ENCODE measurements at regions not wholly inside any gene's neighbourhood (a gene's known extent, or its start where the extent isn't known, plus 50 kb on each side); places are given as distances from the start of the nearest gene placed in this dataset.
"Not testable (repeated sequence)": the region's sequence is repeated elsewhere in the genome, so short reads cannot be mapped to it uniquely, and the experiment has no call there.

DNA sequence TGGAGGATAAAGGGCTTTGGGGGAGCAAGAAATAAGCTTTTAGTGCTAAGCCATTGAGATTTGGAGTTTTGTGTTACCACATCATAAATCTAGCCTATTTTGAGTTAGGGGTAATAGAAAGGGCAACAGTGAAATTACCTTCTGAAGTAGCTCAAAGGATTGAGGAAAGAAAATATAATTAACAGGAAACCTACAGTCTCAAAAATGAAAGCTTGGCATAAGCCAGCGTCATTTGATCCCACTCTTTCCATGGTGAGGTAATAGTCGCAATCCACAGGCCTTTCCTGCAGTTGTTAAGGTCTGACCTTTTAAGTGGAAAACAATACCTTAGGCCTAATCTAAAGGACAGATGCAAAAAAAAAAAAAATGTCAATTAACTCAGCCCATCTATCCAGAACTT, 182.7 kb downstream of the UXS1 start:
- intact Hi-C loops (cut with DNase I), result no loop called here
- DNase-seq (ENCODE audit: low spot score), result no peak

DNA sequence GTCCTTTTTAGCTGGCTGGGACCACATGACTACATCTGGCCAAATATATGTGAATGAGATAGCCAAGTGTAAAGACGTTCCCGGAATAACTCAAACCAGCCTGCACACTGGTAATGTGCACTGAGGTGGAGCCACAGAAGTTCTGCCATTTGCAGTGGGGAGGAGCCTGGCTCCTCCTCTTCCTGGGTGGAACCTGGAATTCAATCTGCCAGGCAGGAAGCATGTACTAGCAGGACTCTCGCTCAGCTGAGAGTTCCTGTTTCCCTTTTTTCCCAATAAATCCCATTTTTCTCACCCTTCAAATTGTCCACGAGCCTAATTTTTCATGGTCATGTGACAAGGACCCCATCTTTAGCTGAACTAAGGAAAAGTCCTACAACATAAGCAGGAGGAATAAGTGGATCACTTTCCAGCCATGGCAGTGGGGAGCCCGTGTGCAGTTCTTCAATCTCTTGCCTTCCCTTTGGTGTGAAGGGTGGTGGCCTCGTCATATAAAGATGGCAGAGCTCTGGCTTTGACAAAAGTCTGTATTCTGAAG, 183.2 kb downstream of the UXS1 start:
- intact Hi-C loops (cut with DNase I), result no loop called here
- DNase-seq (ENCODE audit: low spot score), result no peak

DNA sequence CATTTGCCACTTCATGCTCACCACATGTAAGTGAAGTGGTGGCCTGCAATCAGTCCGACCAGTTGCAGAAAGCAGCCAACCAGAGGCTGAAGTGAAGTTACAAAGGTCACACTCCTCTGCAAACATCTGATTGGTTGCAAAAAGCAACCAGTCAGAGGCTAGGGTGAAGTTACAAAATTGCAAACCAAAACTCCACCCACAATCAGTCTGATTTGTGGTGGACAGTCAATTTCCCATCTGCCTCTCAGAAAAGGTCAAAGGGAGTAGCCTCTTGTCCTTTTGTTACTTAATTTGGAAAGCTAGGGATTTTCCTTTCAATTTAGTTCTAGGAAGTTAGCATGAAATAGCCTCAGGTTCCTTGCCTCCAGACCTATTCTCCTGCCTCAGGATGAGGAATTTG, 185.0 kb downstream of the UXS1 start:
- intact Hi-C loops (cut with DNase I), result no loop called here

DNA sequence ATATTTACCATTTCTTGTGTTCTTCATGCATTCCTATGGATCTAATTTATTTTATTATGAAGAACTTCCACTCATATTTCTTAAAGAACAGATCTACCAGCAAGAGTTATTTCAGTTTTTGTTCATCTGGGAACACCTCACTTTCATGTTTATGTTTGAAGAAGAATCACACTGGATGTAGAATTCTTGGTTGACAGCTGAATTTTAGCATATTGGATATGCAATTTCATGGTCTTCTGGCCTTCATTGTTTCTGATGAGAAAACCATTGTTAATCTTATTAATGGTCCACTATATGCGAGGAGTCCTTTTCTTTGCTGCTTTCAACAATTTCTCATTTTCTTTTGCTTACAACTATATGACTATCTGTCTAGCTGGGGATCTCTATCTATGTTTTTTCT, 189.2 kb downstream of the UXS1 start:
- DNase-seq (ENCODE audit: low spot score), result no peak
- intact Hi-C loops (cut with DNase I), result no loop called here

More for the DNA sequence above, 185.0 kb downstream of the UXS1 start:
- no peak for DNase-seq (ENCODE audit: low spot score)

DNA sequence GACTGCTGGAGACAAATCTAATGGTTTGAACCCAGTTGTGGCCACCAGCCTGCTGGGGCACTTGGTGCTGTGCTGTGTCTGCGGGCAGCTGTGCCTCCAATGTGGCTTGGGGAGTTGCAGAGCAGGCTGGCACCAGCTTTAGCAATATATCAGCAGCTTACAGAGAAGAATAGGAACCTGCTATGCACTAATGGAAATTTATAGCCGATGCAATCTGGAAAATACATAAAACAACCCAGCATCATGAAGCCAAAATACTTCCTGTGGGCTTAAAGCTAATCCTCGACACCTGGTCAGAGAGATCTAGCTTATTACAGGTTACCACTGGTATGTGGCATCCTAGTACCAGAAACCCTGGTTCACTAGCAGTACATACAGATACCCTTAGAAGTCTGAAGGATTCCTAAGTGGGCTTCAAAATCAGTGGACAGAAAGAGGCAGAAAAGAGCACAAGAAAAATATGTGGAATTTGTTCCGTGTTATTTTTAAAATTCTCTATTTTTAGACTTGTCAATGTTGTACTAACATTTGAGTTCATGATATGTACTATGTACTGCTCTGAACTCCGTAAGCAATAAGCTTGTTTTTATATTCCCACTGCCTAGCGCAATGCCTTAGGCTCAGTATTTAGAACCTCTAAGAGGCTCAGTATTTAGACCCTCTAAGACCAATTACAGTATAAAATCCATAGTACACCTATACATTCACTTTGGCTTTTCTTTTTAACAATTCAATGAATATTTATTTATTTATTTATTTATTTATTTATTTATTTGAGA, 194.7 kb downstream of the UXS1 start:
- no peak for DNase-seq (ENCODE audit: low spot score)
- intact Hi-C loops (cut with DNase I), result no loop called here

DNA sequence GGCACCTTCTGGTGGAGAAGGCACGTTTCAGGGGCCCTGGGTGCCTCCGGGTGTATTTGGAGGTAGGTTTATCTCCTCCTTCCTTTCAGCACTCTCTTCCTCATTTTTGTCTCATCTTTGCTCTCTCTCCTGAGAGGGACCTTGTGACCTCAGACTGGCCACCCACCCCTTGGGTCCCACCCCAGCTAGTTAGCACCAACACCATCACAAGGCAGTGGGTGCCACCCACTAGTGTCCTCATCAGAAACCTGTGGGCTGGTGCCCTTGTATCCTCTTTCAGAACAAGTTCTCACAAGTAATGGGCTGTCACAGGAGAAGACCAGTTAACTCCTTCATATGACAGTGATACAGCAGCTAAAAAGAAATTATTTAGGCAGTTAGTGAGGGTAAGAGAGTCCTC, 196.4 kb downstream of the UXS1 start:
- intact Hi-C loops (cut with DNase I), result no loop called here
- no peak for DNase-seq (ENCODE audit: low spot score)

DNA sequence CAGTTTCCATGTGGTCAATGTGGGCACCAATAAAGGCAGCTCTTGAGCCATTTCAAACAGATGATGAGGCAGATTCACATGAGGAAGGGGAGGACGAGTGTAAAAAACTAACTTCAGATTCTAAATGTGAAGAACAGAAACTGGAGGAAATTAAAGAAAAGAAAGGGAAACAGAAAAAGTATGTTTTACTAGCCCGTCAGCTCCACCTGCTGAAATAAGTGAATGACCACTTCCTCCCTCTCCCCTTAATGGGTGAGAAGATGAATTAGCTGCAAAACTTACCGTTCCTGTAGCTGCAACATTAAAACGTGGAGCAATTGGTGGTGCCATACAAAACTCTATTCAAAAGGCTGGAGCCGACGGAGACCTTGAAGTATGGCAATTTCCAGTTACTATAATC, 203.5 kb downstream of the UXS1 start:
- DNase-seq (ENCODE audit: low spot score), result no peak
- intact Hi-C loops (cut with DNase I), result no loop called here

DNA sequence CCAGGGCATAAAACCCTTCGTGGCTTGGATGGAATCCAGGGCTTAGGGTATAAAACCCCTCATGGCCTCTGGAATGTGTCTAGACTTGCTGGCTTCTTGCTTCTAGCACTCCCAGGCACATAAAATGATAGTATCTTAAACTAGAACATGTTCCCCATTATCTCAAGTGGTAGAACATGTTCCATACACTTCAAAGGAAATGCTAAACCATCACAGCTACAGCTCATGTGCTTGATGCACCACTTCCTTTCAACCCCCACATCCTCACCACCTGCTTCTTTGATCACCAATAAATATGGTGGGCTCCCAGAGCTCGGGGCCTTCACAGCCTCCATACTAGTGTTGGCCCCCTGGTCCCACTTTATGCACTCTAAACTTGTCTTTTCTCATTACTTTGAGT, 204.3 kb downstream of the UXS1 start:
- intact Hi-C loops (cut with DNase I); DNase-seq (ENCODE audit: low spot score): not testable (repeated sequence)

DNA sequence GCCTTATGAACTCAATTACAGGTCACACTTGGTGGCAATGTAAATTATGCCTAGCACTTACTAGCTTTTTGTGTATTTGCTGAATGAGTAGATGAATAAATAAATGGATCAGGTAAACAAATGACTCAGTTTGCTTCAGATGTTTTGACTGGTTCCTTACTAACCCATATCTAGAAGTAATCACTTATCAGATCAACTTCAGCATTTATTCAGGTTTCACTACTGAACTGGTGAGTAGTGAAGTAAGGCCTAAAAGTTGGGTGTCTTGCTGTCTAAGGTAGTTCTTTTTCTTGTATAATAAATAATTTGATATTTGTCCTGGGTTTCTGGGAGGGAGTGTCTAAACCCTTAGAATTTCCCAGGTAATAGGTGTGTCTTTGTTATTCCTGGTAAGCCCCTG, 205.0 kb downstream of the UXS1 start:
- intact Hi-C loops (cut with DNase I), result no loop called here
- no peak for DNase-seq (ENCODE audit: low spot score)

DNA sequence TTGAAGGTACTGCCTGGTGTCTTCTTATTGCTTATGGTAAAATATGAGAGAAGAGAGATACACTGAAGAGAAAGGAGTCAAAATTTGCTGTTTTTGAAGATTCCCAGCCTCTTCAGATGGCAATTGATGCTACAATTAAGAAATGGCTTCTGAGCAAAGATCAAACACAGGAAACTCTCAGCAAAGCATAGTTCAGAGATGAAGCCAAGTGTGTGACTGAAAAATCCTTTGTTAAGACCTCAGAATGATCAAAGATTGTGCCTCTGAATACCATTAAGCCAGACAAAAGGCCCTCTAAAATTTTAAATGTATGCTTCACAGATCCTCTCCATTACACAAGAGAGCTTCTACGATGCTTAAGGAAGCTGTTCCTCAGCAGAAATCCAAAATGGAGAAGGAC, 216.3 kb downstream of the UXS1 start:
- DNase-seq (ENCODE audit: low spot score), result no peak
- intact Hi-C loops (cut with DNase I), result no loop called here

DNA sequence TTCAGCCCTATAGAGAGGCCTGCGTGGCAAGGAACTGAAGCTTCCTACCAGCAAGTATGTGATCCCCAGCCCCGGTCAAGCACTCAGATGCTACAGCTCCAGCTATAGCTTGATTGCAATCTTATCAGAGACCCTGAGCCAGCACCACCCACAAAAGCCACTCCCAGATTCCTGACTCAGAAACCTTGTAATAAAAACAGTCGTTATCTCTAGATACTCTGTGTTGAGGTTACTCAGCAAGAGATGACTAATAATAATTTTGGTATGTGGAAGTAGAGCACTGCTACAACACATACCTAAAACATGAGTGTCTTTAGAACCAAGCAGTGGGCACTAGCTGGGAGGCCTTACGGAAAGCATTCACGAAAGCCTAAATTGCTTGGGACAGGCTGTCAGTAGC, 216.9 kb downstream of the UXS1 start:
- no peak for DNase-seq (ENCODE audit: low spot score)
- intact Hi-C loops (cut with DNase I), result no loop called here

DNA sequence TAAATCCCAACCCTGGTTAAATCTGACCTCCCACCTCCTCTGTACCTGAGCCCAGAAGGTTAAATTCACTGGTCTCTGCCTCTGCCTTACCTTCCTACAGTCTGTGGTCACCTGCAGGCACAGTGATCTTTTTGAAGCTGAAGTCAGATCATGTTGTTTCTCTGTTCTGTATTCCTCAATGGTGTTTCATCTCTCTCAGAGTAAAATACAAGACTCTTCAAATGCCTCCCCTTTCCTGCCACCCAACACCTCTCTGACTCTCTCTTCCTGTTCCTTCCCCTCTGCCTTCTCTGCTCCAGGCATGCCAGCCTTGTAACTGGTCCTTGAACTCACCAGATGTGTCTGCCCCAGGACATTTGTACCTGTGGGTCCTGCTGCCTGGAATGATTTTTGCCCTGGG, 219.3 kb downstream of the UXS1 start:
- intact Hi-C loops (cut with DNase I), result no loop called here
- DNase-seq (ENCODE audit: low spot score), result no peak

DNA sequence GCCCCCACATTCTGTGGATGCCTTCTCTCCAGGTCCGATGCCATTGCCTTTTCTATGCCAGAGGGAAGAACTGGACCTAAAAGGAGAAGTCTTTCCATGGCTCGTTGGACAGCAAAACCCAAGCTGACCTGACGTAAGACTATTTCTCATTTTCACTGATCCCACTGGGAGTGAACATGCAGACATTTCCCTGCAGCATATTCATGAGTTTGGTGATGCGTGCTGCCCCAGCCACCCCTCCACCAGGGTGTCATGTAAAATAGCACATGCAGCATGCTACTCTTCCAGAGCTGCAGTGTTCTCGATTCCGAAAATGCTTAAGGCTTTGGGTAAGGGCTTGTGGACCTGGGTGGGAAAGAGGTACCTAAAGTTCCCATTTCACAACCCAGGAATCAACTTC, 221.2 kb downstream of the UXS1 start:
- intact Hi-C loops (cut with DNase I), result no loop called here
- DNase-seq (ENCODE audit: low spot score), result no peak

DNA sequence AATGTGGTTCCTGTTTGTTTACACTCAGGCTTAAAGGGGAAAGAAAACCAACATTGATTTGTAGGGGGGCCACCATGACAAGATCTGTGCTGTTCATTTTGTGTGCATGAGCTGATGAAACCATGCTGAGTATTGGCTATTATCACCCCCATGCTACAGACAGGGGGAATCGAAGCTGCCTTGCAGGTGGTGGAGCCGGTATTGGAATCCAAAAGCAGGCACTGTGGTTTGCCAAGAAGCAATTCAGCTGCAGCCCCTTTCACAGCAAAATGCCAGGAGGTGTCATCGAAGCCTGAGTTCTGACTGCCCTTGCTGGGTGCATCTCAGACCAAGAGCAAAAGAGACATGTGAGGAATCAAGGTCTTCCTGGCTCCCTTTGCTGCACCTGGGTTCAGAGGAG, 221.9 kb downstream of the UXS1 start:
- intact Hi-C loops (cut with DNase I), result no loop called here

DNA sequence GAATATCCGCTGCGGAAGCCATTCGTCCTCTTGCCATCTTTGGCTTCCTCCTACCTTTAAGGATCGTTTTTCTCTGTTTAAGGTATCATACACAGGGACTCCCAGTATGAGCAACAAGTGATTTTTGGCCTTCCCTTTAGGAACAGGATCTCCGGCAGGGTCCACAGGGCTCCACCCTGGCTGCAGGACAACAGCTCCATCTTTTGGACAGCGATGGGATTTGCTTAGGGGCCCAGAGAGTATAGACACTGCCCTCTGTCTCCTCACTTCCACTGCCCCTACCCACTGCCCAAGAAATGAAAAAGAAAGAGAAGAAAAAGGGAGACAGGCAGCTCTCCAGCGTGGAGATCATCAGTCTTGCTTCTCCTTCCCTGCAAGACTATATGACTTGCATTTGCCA, 224.5 kb downstream of the UXS1 start:
- intact Hi-C loops (cut with DNase I), result no loop called here
- DNase-seq (ENCODE audit: low spot score), result no peak

More for the DNA sequence above, 221.9 kb downstream of the UXS1 start:
- DNase-seq (ENCODE audit: low spot score), result no peak

DNA sequence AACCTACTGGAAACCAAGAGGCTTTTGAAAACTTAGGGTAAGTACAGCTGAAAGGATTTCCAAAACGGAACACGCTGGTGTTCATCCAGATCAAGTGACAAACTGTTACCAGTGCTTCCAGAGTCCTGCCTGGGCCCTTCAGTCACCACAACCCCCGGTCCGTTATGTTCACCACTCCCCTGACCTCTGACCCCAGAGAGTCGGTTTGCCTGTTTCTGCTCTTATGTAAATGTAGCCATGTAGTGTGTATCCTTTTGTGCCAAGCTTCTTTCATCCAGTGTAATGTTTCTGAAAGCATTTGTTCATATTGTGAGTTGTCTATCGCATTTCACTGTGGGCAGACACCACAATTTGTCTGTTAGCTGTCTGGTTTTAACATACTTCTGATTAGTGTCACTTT, 217.5 kb downstream of the NCK2 start:
- no peak for DNase-seq (ENCODE audit: low spot score)
- intact Hi-C loops (cut with DNase I), result no loop called here

DNA sequence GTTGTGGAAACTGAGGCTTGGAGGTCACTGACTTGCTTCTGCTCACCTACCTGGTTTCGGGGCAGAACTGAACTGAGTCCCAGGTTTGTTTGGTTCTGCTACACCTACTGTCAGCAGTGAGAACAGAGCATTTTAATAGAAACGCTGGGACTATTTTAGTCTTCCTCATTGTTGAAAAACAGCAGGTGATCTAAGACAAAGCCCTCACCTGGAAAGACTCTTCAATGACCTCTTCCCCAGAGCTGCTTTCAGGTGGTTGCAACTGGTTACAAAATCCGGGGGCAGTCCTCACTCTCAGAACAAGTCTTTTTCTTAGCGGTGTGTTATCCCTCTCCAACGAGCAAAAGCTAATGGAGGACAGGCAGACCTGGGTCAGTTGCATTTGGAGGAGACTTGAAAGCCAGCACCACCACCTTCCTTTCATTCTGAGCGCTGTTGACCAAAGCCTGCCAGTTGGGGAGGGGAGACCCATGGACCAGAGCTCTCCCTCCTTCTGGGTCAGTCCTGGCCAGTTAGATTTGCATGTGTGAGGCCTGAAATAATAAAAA, 217.0 kb downstream of the NCK2 start:
- intact Hi-C loops (cut with DNase I), result no loop called here

DNA sequence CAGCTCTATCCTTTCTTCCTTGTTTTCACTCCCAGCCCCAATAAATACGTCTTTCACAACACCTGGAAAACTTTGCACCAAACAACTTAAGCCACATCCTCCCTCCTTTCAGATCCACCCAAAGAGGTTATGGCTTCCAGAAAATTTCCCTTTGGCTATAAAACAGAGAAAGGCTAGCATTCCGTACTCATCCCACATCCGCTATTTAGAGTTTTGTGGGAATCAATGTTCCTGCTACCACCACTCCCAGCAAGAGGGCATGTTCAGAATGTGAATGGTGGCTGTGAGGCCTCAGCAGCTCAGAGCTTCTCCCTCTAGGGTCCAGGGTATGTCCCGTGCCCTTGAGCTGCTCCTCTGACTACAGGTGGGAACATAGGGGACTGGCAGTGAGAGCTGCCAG, 214.6 kb downstream of the NCK2 start:
- intact Hi-C loops (cut with DNase I), result no loop called here
- no peak for DNase-seq (ENCODE audit: low spot score)

More for the DNA sequence above, 217.0 kb downstream of the NCK2 start:
- no peak for DNase-seq (ENCODE audit: low spot score)

DNA sequence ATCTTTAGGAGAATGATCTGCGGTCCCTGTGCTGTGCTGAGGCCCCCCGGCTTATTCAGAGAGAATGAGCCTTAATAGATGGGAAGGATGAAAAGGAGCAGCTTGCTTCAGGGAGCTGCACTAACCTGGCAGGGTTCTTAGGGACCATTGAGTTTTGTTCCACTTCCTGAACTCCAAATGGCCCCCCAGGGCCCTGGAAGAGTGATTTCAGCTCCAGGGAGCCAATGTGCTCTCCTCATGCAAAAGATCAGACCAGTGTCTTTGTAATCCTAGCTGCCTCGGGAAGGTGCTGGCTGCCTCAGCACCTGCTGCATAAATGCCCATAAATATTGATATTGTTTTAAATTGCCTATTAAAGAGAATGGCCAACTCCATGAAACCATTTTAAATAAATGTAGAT, 210.2 kb downstream of the NCK2 start:
- no peak for DNase-seq (ENCODE audit: low spot score)
- intact Hi-C loops (cut with DNase I), result no loop called here

DNA sequence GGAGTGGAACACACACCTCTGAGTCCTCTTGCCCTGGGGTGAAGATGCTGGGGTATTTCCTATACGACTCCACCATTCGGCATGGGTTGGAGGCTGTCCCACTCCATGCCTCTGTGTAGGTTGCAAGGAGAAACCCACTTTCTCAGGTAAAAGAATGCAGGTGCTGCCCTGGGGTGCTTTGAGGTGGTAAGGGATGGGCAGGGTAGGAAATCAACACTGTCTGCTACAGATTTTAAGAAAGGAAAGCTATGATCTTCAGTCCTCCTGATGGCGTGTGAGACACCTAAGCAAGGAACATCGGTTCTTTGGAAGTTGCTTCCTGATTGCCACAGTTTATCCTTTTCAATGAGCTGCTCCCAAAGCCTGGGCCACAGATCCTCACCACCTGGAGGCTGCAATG, 209.2 kb downstream of the NCK2 start:
- no peak for DNase-seq (ENCODE audit: low spot score)
- intact Hi-C loops (cut with DNase I), result no loop called here

DNA sequence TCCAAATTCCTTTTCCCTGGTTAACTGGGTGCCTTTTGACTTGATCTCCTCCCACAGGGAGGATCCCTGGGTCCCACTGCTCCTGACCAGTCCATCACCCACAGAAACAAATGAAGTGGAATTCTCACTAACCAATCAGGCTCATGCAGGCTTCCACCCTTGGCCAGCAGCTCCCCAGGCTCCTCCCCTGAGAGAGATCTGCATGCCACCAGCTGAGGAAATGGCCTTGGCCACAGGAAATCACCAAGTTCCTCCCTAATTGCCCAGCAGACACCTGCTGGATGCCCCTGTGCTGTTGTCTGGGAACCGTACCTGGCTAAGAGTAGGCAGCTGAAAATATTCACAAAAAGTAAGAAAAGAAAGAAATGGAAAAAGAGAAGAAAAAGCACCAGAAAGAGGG, 207.4 kb downstream of the NCK2 start:
- intact Hi-C loops (cut with DNase I), result no loop called here
- no peak for DNase-seq (ENCODE audit: low spot score)
